IMR-90 (cell line): ENCODE measurements at regions not wholly inside any gene's neighbourhood (a gene's known extent, or its start where the extent isn't known, plus 50 kb on each side); places are given as distances from the start of the nearest gene placed in this dataset.

ENCODE experiments used
- ATAC-seq: fragments of 200-7000 bp; cut with Tn5 transposase; 2 replicates; pipeline ENCODE4 v1.9.1; 2020; ENCODE audit warnings: low read depth, mild to moderate bottlenecking, moderate library complexity
- BruUV-seq: library from RNA; stranded (reverse); fragments of 400-500 nt; replicated peaks from 2 replicates; lab custom pipeline; 2021; lab: Mats Ljungman, UMichigan
- CTCF ChIA-PET: fragments of 300-600 bp; formaldehyde crosslinking; extraction: SDS; loops from one replicate; lab custom pipeline; 2021; ENCODE audit warnings: antibody characterized with exemption; lab: Yijun Ruan, JAX
- POLR2A ChIA-PET: fragments of 300-600 bp; sonication (Branson Sonifier 250); formaldehyde crosslinking; loops from one replicate; lab custom pipeline; 2022; ENCODE audit warnings: antibody characterized with exemption; ENCODE audit not compliant: unreplicated experiment; lab: Charles Lee
- DNase-seq: peaks from one replicate; pipeline ENCODE4 v3.0.0; 2013
- H2AFZ ChIP-seq: replicated peaks from 2 replicates; pipeline ENCODE3; 2013; ENCODE audit warnings: low read length, mild to moderate bottlenecking; ENCODE audit not compliant: poor library complexity
- H2AK5ac ChIP-seq: 2 replicates; pipeline ENCODE4 v1.6.1; 2013; ENCODE audit warnings: low read depth, low read length, inconsistent platforms
- H2AK9ac ChIP-seq: replicated peaks from 2 replicates; pipeline ENCODE3; 2013; ENCODE audit warnings: mild to moderate bottlenecking, low read depth, low read length, moderate library complexity; ENCODE audit not compliant: poor library complexity
- H2BK120ac ChIP-seq: 2 replicates; pipeline ENCODE4 v1.6.1; 2013; ENCODE audit warnings: low read depth, low read length, inconsistent platforms
- H2BK15ac ChIP-seq: 3 replicates; pipeline ENCODE4 v1.6.1; 2013; ENCODE audit warnings: low read depth, low read length, inconsistent platforms
- H2BK20ac ChIP-seq: 2 replicates; pipeline ENCODE4 v1.6.1; 2013; ENCODE audit warnings: low read depth, mild to moderate bottlenecking, inconsistent platforms, low read length, moderate library complexity
- H2BK5ac ChIP-seq: 2 replicates; pipeline ENCODE4 v1.6.1; 2013; ENCODE audit warnings: mild to moderate bottlenecking, low read depth, low read length, inconsistent platforms; ENCODE audit not compliant: poor library complexity, severe bottlenecking
- H3K14ac ChIP-seq: replicated peaks from 2 replicates; pipeline ENCODE4 v1.6.1; 2013; ENCODE audit warnings: low read depth, low read length, inconsistent platforms
- H3K18ac ChIP-seq: 2 replicates; pipeline ENCODE4 v1.6.1; 2013; ENCODE audit warnings: low read depth, low read length, control low read depth
- H3K23ac ChIP-seq: 2 replicates; pipeline ENCODE4 v1.6.1; 2013; ENCODE audit warnings: low read depth, low read length, inconsistent platforms
- H3K27ac ChIP-seq: 2 replicates; pipeline ENCODE4 v1.5.1; 2013; ENCODE audit warnings: mild to moderate bottlenecking, control low read depth, low read length; ENCODE audit not compliant: insufficient read depth
- H3K27me3 ChIP-seq: 2 replicates; pipeline ENCODE4 v1.6.1; 2013; ENCODE audit warnings: low read length; ENCODE audit not compliant: control insufficient read depth, insufficient read depth
- H3K36me3 ChIP-seq: 2 replicates; pipeline ENCODE4 v1.6.1; 2013; ENCODE audit warnings: low read length, mixed read lengths; ENCODE audit not compliant: control insufficient read depth, insufficient read depth
- H3K4ac ChIP-seq: 2 replicates; pipeline ENCODE4 v1.6.1; 2013; ENCODE audit warnings: low read depth, low read length, inconsistent platforms
- H3K4me1 ChIP-seq: 2 replicates; pipeline ENCODE4 v1.6.1; 2013; ENCODE audit warnings: low read length, mixed read lengths; ENCODE audit not compliant: control insufficient read depth, insufficient read depth
- H3K4me2 ChIP-seq: 2 replicates; pipeline ENCODE4 v1.6.1; 2013; ENCODE audit warnings: low read depth, mild to moderate bottlenecking, control low read depth, low read length, moderate library complexity
- H3K4me3 ChIP-seq: 2 replicates; pipeline ENCODE4 v1.5.1; 2013; ENCODE audit warnings: low read depth, mild to moderate bottlenecking, control low read depth, low read length, moderate library complexity; ENCODE audit not compliant: insufficient read depth
- H3K56ac ChIP-seq: 2 replicates; pipeline ENCODE4 v1.6.1; 2013; ENCODE audit warnings: low read length, inconsistent platforms; ENCODE audit not compliant: insufficient read depth; ENCODE audit errors: extremely low read depth
- H3K79me1 ChIP-seq, 2 experiments: 2 replicates each; pipeline ENCODE4 v1.6.1; 2013; ENCODE audit warnings: low read length in 2 of 2, inconsistent platforms in 1 of 2, low read depth in 1 of 2
- H3K9ac ChIP-seq: 2 replicates; pipeline ENCODE4 v1.6.1; 2013; ENCODE audit warnings: low read depth, low read length, control low read depth
- H3K9me1 ChIP-seq: 2 replicates; pipeline ENCODE4 v1.6.1; 2013; ENCODE audit warnings: low read length, inconsistent platforms; ENCODE audit not compliant: insufficient read depth
- H3K9me3 ChIP-seq: 2 replicates; pipeline ENCODE4 v1.6.1; 2013; ENCODE audit warnings: low read length; ENCODE audit not compliant: control insufficient read depth, insufficient read depth
- H4K20me1 ChIP-seq: 2 replicates; pipeline ENCODE4 v1.6.1; 2013; ENCODE audit warnings: low read length, inconsistent platforms; ENCODE audit not compliant: insufficient read depth
- H4K5ac ChIP-seq: 2 replicates; pipeline ENCODE4 v1.6.1; 2013; ENCODE audit warnings: mild to moderate bottlenecking, low read depth, low read length, control low read depth
- H4K8ac ChIP-seq, 2 experiments: 2 replicates each; pipeline ENCODE4 v1.6.1; 2013; ENCODE audit warnings: low read depth in 2 of 2, low read length in 2 of 2, control low read depth in 1 of 2, inconsistent platforms in 1 of 2
- H4K91ac ChIP-seq: 2 replicates; pipeline ENCODE4 v1.6.1; 2013; ENCODE audit warnings: low read depth, low read length, inconsistent platforms; ENCODE audit not compliant: insufficient read depth
- CHD1 ChIP-seq: IDR thresholded peaks from 2 replicates; pipeline ENCODE4 v1.6.1; 2012; ENCODE audit warnings: low read depth, low read length, improper control_type of control experiment
- ELK1 ChIP-seq: fragments of 150-350 bp; IDR thresholded peaks from 2 replicates; pipeline ENCODE4 v1.6.1; 2016; ENCODE audit warnings: low read depth, mild to moderate bottlenecking, low read length, moderate library complexity, borderline replicate concordance
- FOS ChIP-seq: fragments of 150-350 bp; IDR thresholded peaks from 2 replicates; pipeline ENCODE4 v1.6.1; 2016; ENCODE audit warnings: low read depth, low read length
- MXI1 ChIP-seq: IDR thresholded peaks from 2 replicates; pipeline ENCODE4 v1.6.1; 2012; ENCODE audit warnings: low read depth, mild to moderate bottlenecking, low read length, moderate library complexity, borderline replicate concordance
- RAD21 ChIP-seq: IDR thresholded peaks from 2 replicates; pipeline ENCODE4 v1.6.1; 2012; ENCODE audit warnings: low read length, improper control_type of control experiment
- WGBS, 2 experiments: methylation state at CpG; one replicate each; pipeline versions ENCODE4 v1.1.5 to v1.1.7; 2013; ENCODE audit warnings: missing lambda C conversion rate in 2 of 2; ENCODE audit not compliant: insufficient read length in 1 of 2; ENCODE audit errors: extremely low coverage in 2 of 2; 5-methylcytosine and 5-hydroxymethylcytosine counted together
- dilution Hi-C: fragments of 300-500 bp; cut with HindIII; formaldehyde crosslinking; loops from one replicate; pipeline ENCODE4 v1.14.3; 2018; ENCODE audit warnings: low sequenced_read_pairs; ENCODE audit not compliant: unreplicated experiment
- in situ Hi-C: fragments of 300-500 bp; cut with MboI; formaldehyde crosslinking; loops from 3 replicates; pipeline ENCODE4 v1.14.3; 2019; ENCODE audit warnings: low sequenced_read_pairs, inconsistent platforms, mixed read lengths
- intact Hi-C: fragments of 100-400 bp; cut with micrococcal nuclease; formaldehyde crosslinking; loops from 2 replicates; pipeline ENCODE4 v1.10.0; 2022

GRCh38 chr4:162685410-162685809 is 481.3 kb downstream of the NAF1 start:
- no TSS peak for BruUV-seq
- dilution Hi-C loops = no loop called here
- POLR2A ChIA-PET = no interaction called here

More at GRCh38 chr4:162685410-162685809, 481.3 kb downstream of the NAF1 start:
- H3K9me3 ChIP-seq = no peaks in the 10 kb centered on the region
- WGBS, 2 experiments = no CpG with 5 or more reads among the region's 1 CpG
- no peak overlapping the region for H2AFZ ChIP-seq
- no peak overlapping the region for H3K18ac ChIP-seq
- TF ChIP-seq ELK1 (no peak), CHD1 (no peak), MXI1 (no peak), FOS (no peak), RAD21 (no peak)
- intact Hi-C loops = no loop called here
- H4K20me1 ChIP-seq = no peaks in the 10 kb centered on the region
- no peak overlapping the region for H2BK20ac ChIP-seq
- H3K4me2 ChIP-seq = no peak overlapping the region
- H3K4me3 ChIP-seq = no peak overlapping the region
- H2BK120ac ChIP-seq = no peak overlapping the region
- ATAC-seq (no peak), DNase-seq (no peak)
- no peak overlapping the region for H2BK15ac ChIP-seq
- no peak overlapping the region for H3K4ac ChIP-seq
- H3K56ac ChIP-seq = no peak overlapping the region
- H3K23ac ChIP-seq = no peak overlapping the region
- no peaks in the 10 kb centered on the region for H3K79me1 ChIP-seq
- no peak overlapping the region for H2BK5ac ChIP-seq
- no peak overlapping the region for H2AK9ac ChIP-seq
- in situ Hi-C loops = no loop called here
- no peaks in the 10 kb centered on the region for H3K27me3 ChIP-seq
- no peaks in the 10 kb centered on the region for H3K4me1 ChIP-seq
- no peak overlapping the region for H3K14ac ChIP-seq
- no peak overlapping the region for H4K91ac ChIP-seq
- H3K27ac ChIP-seq = no peak overlapping the region
- no peak overlapping the region for H4K8ac ChIP-seq
- H4K5ac ChIP-seq = no peak overlapping the region
- H3K9me1 ChIP-seq = no peaks in the 10 kb centered on the region
- CTCF ChIA-PET = no interaction called here
- H2AK5ac ChIP-seq = no peak overlapping the region
- no peaks in the 10 kb centered on the region for H3K36me3 ChIP-seq
- no peak overlapping the region for H3K9ac ChIP-seq
